ENCODE measurements at regions not wholly inside any gene's neighbourhood (a gene's known extent, or its start where the extent isn't known, plus 50 kb on each side); places are given as distances from the start of the nearest gene placed in this dataset.

- Histone ChIP-seq H3K9me2 (ENCODE audit: insufficient read depth) (0 out of 2 replicates have a peak, but pooled peaks cover 3% of the 10 kb centered on the region), H3K4me3 (no peak overlapping the region), H2AFZ (no peak overlapping the region), H3K36me3 (ENCODE audit: insufficient read depth) (no peaks in the 10 kb centered on the region), H3K27ac (ENCODE audit: low read depth) (no peak overlapping the region), H3K79me2 (replicated peaks; ENCODE audit: insufficient read depth) (no peaks in the 10 kb centered on the region), H3K4me2 (no peak overlapping the region), H3K27me3 (ENCODE audit: insufficient read depth) (no peaks in the 10 kb centered on the region), H3K4me1 (ENCODE audit: insufficient read depth) (no peaks in the 10 kb centered on the region), H3F3A (replicated peaks; ENCODE audit: low read depth) (no peaks in the 10 kb centered on the region), H4K20me1 (replicated peaks; ENCODE audit: insufficient read depth) (no peaks in the 10 kb centered on the region)
- Mint-ChIP-seq H3K27ac (no peak overlapping the region), H3K27me3 (ENCODE audit: insufficient read depth, low read depth, poor library complexity) (peaks cover 1% of the 10 kb centered on the region), H3K4me1 (no peaks in the 10 kb centered on the region), H3K36me3 (ENCODE audit: low read depth) (peaks cover 3% of the 10 kb centered on the region; the same call in 1 of the 3 replicates), H3K9me3 (peaks cover 86% of the 10 kb centered on the region), H3K4me3 (no peak overlapping the region)
- ATAC-seq: no peak
- no peak for DNase-seq (ENCODE audit: low spot score)
- no peak for TF ChIP-seq POLR2AphosphoS5 (IDR thresholded peaks at IDR 0.05; ENCODE audit: low read depth)
Measured at GRCh38 chr14:81765651-81766275, 232.1 kb upstream of the SEL1L start.

- peaks cover 85% of the 10 kb centered on the region for H3K9me3 Mint-ChIP-seq
- Histone ChIP-seq H3K9me2 (ENCODE audit: insufficient read depth) (0 out of 2 replicates have a peak, but pooled peaks cover 3% of the 10 kb centered on the region), H3K4me2 (no peak overlapping the region), H3K36me3 (ENCODE audit: insufficient read depth) (no peaks in the 10 kb centered on the region), H3K4me1 (ENCODE audit: insufficient read depth) (no peaks in the 10 kb centered on the region), H4K20me1 (replicated peaks; ENCODE audit: insufficient read depth) (no peaks in the 10 kb centered on the region), H3K27me3 (ENCODE audit: insufficient read depth) (no peaks in the 10 kb centered on the region), H3K27ac (ENCODE audit: low read depth) (no peak overlapping the region), H3K79me2 (replicated peaks; ENCODE audit: insufficient read depth) (no peaks in the 10 kb centered on the region), H3F3A (replicated peaks; ENCODE audit: low read depth) (no peaks in the 10 kb centered on the region), H2AFZ (no peak overlapping the region), H3K4me3 (no peak overlapping the region)
- H3K4me1 Mint-ChIP-seq: no peaks in the 10 kb centered on the region
- no peak for DNase-seq (ENCODE audit: low spot score)
- H3K36me3 Mint-ChIP-seq (ENCODE audit: low read depth): peaks cover 3% of the 10 kb centered on the region; the same call in 1 of the 3 replicates
- no peak for ATAC-seq
- peaks cover 1% of the 10 kb centered on the region for H3K27me3 Mint-ChIP-seq (ENCODE audit: insufficient read depth, low read depth, poor library complexity)
- H3K4me3 Mint-ChIP-seq: no peak overlapping the region
- H3K27ac Mint-ChIP-seq: no peak overlapping the region
- TF ChIP-seq EZH2 (IDR thresholded peaks at IDR 0.05; ENCODE audit: low read depth, unreplicated experiment) (no peak), ZNF462 (CRISPR knock-in tag; IDR thresholded peaks at IDR 0.05) (no peak), JUNB (IDR thresholded peaks at IDR 0.05; ENCODE audit: unreplicated experiment) (no peak), CREB1 (CRISPR knock-in tag; IDR thresholded peaks at IDR 0.05; ENCODE audit: low read depth) (no peak), STAT1 (IDR thresholded peaks at IDR 0.05; ENCODE audit: unreplicated experiment) (no peak), EZH2phosphoT487 (IDR thresholded peaks at IDR 0.05; ENCODE audit: unreplicated experiment) (no peak), POLR2AphosphoS5 (IDR thresholded peaks at IDR 0.05; ENCODE audit: low read depth) (no peak), ZNF331 (CRISPR knock-in tag; IDR thresholded peaks at IDR 0.05; ENCODE audit: low read depth) (no peak), ETS1 (IDR thresholded peaks at IDR 0.05) (no peak), ZNF114 (CRISPR knock-in tag; IDR thresholded peaks at IDR 0.05) (no peak), NANOG (IDR thresholded peaks at IDR 0.05; ENCODE audit: borderline replicate concordance) (no peak), CTCF (conservative IDR thresholded peaks at IDR 0.05; ENCODE audit: low read depth in 2 of 2) (no peak)
Measured at GRCh38 chr14:81766321-81766915, 232.8 kb upstream of the SEL1L start.

All from GM23338 (cell line).